ENCODE measurements at regions not wholly inside any gene's neighbourhood (a gene's known extent, or its start where the extent isn't known, plus 50 kb on each side); places are given as distances from the start of the nearest gene placed in this dataset.
"Not testable (repeated sequence)": the region's sequence is repeated elsewhere in the genome, so short reads cannot be mapped to it uniquely, and the experiment has no call there.

DNA sequence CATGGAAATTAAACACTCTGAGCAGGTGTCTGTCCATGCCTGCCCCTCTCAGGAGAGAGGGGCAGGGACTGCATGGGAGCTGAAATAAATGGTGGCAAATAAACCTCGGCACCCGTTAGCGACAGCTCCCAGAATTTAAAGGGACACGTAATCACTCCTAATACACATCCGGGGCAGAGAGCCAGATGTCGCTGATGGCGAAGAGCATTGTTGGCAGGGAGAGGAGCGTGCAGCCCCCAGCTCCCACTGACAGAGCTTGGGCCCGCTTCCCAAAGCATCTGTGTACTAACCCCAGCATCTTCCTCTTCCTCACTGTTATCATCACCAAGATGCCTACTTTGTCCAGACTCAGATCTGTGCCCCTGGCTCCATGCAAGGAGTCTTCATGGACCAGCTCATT is 85.8 kb downstream of the IRX5 start:
- no peak for DNase-seq

DNA sequence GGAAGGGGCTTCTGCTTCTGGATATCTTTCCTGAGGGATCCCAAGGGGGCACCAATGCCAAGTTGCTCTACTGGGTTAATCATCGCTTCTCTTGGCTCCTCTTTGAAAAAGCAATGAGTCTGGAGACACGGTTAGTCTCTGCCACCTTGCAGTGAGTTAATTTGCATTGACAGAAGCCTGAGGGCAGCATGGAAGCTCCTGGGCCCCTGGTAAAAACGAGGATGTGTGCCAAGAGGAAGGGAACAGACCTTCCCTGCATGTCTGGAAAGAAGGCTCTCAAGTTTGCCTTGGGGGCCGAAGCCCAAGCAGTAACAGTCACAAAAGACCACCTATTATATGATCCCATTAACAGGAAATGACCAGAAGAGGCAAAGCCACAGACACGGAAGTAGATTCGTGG is 86.7 kb downstream of the IRX5 start:
- no peak for DNase-seq

DNA sequence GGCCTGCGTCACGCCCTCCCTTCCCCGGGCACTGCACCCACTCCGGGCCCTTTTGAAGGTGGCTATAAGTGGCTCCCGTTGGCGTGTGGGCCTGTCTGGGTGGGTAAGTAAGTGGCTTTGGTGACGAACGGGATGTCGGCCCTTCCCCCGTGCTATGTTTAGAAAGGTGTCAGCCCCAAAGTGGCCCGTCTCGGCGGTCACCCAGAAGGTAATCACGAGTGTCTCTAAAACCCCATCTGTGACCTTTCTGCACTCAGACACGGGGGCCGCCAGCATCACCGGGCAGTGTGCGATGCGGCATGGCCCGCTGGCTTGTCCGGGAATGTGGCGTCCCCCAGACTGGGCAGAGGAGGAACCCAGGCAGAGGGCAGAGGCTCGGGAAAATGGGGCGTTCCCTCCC is 88.2 kb downstream of the IRX5 start:
- DNase-seq = no peak

DNA sequence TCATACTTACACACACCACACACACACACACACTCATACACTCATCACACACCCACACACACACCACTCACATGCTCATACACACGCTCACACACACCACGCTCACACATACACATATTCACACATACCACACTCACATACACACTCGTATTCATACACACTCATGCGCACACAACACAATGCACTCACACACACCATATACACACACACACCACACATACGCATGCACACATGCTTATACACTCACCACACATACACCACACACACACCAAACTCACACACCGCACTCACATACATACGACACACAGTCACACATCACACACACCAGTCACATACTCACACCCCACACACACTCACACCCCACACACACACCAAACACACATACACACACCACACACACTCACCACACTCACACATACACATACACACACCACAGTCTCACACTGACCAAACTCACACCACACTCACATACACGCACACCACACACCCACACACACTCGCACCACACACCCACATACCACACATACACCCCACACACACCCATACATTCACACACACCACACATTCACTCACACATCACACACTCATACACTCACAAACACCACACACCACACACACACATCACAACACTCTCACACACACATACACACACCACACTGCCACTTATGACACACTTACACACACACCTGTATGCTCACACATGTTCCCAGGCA is 88.9 kb downstream of the IRX5 start:
- DNase-seq = no peak

DNA sequence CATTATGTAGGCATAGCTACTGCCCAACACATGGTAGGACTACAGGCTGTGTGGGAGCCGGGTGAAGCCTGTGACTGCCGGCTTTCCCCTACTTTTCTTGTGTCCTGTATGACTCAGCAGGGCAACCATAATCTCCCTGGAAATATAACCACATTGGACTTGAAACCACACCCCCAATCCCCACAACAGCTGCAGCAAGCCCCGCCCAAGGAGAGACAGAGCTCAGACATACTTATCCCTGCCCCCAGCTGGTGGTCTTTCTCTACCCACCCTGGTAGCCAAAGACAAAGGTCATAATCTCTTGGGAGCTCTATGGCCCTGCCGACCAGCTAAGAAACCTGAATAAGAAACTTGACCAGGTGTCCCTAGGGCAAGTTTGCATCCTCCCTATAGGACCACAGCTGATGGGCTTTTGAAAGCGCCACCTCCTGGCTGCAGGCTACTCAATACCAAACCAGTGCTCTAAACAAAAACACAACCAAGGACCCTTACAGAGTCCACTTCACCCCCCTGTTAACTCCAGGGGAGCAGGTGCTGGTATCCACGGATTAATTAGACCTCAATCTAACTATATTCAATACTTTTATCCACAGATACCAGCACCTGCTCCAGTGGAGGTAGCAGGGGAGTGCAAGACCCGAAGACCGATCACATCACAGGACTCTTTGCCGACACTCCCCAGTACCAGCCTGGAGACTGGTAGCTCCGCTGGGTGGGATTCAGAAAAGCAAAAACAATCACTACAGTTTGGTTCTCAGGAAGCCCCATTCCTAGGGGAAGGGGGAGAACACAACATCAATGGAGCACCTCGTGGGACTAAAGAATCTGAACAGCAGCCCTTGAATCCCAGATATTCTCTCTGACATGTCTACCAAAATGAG is 91.2 kb downstream of the IRX5 start:
- no peak for DNase-seq

GRCh38 chr16:55027260-55027659 is 96.6 kb downstream of the IRX5 start:
- DNase-seq = not testable (repeated sequence)

- no peak for DNase-seq
These were observed 98.8 kb downstream of the IRX5 start for GRCh38 chr16:55029509-55029908.

- no peak for DNase-seq
These were observed 100.3 kb downstream of the IRX5 start for GRCh38 chr16:55030944-55031343.

- no peak for DNase-seq
These were observed 100.8 kb downstream of the IRX5 start for GRCh38 chr16:55031481-55031880.

GRCh38 chr16:55033225-55034156 is 102.8 kb downstream of the IRX5 start:
- DNase-seq = no peak

GRCh38 chr16:55035029-55035428 is 104.4 kb downstream of the IRX5 start:
- DNase-seq = no peak

- no peak for DNase-seq
These were observed 105.3 kb downstream of the IRX5 start for GRCh38 chr16:55035956-55036355.

DNA sequence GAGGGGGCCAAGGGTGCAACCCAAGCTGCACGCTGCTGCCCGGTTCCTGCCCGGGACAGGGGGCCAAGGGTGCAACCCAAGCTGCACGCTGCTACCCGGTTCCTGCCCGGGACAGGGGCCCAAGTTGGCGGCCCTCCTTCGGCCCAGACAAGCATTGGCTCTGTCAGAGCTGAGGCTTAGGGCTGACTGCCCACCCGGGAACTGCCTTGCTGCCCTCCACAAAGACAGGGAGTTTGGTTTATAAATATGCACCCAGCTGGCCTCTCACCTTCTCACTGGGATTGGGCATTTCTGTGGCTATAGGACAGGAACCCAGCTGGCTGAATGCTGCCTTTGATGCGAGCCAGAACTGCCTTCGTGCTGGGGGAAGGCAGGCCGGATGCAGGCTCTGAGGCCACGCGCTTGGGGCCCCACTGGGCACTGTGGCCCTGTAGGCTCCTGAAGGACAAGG is 105.7 kb downstream of the IRX5 start:
- no peak for DNase-seq

GRCh38 chr16:55037046-55037445 is 106.4 kb downstream of the IRX5 start:
- no peak for DNase-seq

DNA sequence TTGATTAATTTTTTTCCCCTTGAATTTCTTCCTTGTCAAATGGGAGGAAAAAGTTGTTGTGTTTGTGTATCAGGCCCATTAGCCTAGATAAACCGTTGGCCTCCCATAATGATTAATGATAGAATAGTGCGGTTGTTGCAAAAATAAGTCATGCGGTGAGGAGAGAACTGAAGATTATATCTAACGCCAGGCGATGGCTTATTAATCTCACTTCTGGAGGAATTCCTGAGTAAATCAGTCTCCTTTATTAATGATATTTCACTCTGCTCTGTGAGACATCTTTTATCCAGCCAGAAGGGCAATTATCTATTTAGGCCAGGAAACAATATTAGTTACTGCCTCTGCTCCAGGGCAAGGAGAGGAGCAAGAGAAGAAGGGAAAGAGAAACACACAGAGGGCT is 107.3 kb downstream of the IRX5 start:
- no peak for DNase-seq

DNA sequence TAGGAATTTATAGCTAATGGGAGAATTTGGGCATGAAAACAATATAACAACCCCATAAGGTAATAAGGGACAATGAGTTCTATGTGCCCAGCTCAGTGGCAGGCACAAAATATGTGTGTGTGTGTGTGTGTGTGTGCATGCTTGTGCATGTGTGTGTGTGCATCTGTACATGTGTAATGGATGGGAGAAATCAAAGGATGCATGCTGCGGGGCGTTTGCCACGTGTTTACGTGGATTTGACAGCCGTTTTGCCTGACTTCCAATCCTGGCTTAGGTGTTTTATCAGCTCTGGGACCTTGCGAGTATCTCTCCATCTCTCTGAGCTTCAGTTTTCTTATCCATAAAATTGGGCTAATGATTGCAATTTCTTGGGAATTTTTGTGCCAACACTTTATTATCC is 108.4 kb downstream of the IRX5 start:
- DNase-seq = no peak

DNA sequence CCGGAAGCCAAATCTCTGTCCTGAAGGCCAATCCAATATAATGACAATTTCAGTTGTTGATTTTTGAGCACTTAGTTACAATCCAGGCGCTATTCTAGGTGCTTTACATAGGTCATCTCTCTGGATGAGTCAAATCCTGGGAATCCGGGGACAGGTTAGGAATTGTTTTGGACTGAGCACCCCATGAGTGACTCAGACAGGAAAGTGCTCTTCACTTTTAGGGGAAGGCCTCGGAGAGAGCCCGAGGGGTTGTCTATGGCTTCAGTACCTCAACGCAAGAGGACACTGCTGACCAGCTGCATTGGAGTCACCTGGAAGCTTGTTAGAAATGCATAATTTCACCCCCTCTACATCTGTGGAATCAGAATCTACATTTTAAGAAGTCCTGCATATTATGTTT is 108.8 kb downstream of the IRX5 start:
- DNase-seq = no peak

- DNase-seq = no peak
These were observed 109.3 kb downstream of the IRX5 start for GRCh38 chr16:55039931-55040330.

- no peak for DNase-seq
These were observed 109.9 kb downstream of the IRX5 start for GRCh38 chr16:55040366-55041086.

DNA sequence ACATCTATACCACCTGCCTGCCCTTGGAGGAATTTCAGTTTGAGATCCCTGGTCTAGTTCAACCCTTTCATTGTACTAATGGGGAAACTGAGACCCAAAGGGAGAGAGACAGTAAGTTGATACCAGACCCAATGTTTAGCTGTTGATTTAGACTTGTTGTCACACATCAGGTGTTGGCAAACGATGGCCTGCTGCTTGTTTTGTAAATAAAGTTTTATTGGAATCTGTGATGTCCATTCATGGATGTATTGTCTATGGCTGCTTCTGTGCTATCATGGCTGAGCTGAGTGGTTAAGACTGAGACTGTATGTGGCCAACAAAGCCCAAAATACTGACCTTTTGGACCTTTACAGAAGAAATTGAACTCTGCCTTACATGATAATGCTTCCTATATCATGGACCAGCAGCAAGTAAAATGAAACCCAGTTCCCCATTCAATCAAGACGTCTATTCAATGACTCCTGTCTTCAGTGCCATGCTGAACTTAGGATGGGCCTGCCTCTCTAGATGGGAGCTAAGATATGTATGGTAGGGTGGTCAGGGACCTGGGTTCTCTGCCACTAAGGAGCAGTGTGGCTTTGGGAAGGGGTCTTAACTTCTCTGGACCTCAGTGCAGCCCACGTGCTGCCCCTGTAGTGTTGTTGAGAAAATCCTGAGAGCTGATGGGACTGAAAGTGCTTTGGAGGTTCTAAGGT is 111.0 kb downstream of the IRX5 start:
- no peak for DNase-seq

- no peak for DNase-seq
These were observed 112.1 kb downstream of the IRX5 start for GRCh38 chr16:55042556-55043432.
